OCI-LY1 (cell line): ENCODE measurements at regions not wholly inside any gene's neighbourhood (a gene's known extent, or its start where the extent isn't known, plus 50 kb on each side); places are given as distances from the start of the nearest gene placed in this dataset.

Experiments
- H2AFZ ChIP-seq: fragments of 200-600 bp; sonication (generic), shearing (Covaris generic); 2 replicates; pipeline ENCODE4 v1.6.0; 2014; ENCODE audit warnings: antibody characterized with exemption, mild to moderate bottlenecking, low read length
- H3F3A ChIP-seq: fragments of 200-600 bp; sonication (generic), shearing (Covaris generic); 2 replicates; pipeline ENCODE4 v1.6.0; 2014; ENCODE audit warnings: mild to moderate bottlenecking, antibody characterized with exemption, low read length, moderate library complexity; ENCODE audit not compliant: insufficient read depth
- H3K27ac ChIP-seq: fragments of 200-600 bp; sonication (generic); 2 replicates; pipeline ENCODE4 v1.5.1; 2014; ENCODE audit warnings: low read length, mixed run types, mild to moderate bottlenecking, low read depth; ENCODE audit not compliant: poor library complexity, severe bottlenecking
- H3K27me3 ChIP-seq: fragments of 200-600 bp; sonication (generic); 2 replicates; pipeline ENCODE4 v1.6.0; 2014; ENCODE audit warnings: antibody characterized with exemption, mild to moderate bottlenecking, low read length, moderate library complexity; ENCODE audit not compliant: insufficient read depth
- H3K36me3 ChIP-seq: fragments of 200-600 bp; sonication (generic); 2 replicates; pipeline ENCODE4 v1.6.1; 2014; ENCODE audit warnings: mild to moderate bottlenecking, antibody characterized with exemption, low read length, moderate library complexity, mixed read lengths; ENCODE audit not compliant: insufficient read depth
- H3K4me1 ChIP-seq: fragments of 200-600 bp; sonication (generic); 2 replicates; pipeline ENCODE4 v1.5.1; 2014; ENCODE audit warnings: mild to moderate bottlenecking, low read length, moderate library complexity; ENCODE audit not compliant: insufficient read depth, severe bottlenecking
- H3K4me2 ChIP-seq: fragments of 200-600 bp; sonication (generic), shearing (Covaris generic); 2 replicates; pipeline ENCODE4 v1.6.1; 2014; ENCODE audit warnings: low read length
- H3K4me3 ChIP-seq: fragments of 200-600 bp; sonication (generic); 2 replicates; pipeline ENCODE4 v1.5.1; 2014; ENCODE audit warnings: low read length, low read depth, mild to moderate bottlenecking, mixed read lengths; ENCODE audit not compliant: poor library complexity, severe bottlenecking
- H3K79me2 ChIP-seq: fragments of 200-600 bp; shearing (Covaris generic); 2 replicates; pipeline ENCODE4 v1.6.1; 2016; ENCODE audit warnings: mixed run types, low read length, mixed read lengths; ENCODE audit not compliant: insufficient read depth
- H3K9ac ChIP-seq: fragments of 200-600 bp; sonication (generic), shearing (Covaris generic); 2 replicates; pipeline ENCODE4 v1.6.1; 2014; ENCODE audit warnings: mild to moderate bottlenecking, low read length, mixed read lengths
- H3K9me2 ChIP-seq: fragments of 200-600 bp; sonication (generic), shearing (Covaris generic); 2 replicates; pipeline ENCODE4 v1.6.1; 2014; ENCODE audit warnings: low read depth, mild to moderate bottlenecking, low read length, mixed read lengths
- H3K9me3 ChIP-seq: fragments of 200-600 bp; shearing (Covaris generic); 2 replicates; pipeline ENCODE4 v1.6.1; 2014; ENCODE audit warnings: low read length, mixed read lengths
- H4K20me1 ChIP-seq: fragments of 200-600 bp; sonication (generic), shearing (Covaris generic); 2 replicates; pipeline ENCODE4 v1.6.0; 2016; ENCODE audit warnings: mild to moderate bottlenecking, low read length; ENCODE audit not compliant: insufficient read depth
- CTCF ChIP-seq: fragments of 200-600 bp; sonication (generic), shearing (Covaris generic); IDR thresholded peaks from 2 replicates; pipeline ENCODE4 v1.5.1; 2017; ENCODE audit warnings: mild to moderate bottlenecking, antibody characterized with exemption, low read length, moderate library complexity, mixed read lengths
- EZH2 ChIP-seq: fragments of 200-600 bp; sonication (generic), shearing (Covaris generic); IDR thresholded peaks from 2 replicates; pipeline ENCODE4 v1.8.0; 2017; ENCODE audit warnings: borderline replicate concordance, mixed run types, mild to moderate bottlenecking, antibody characterized with exemption, low read length, moderate library complexity, mixed read lengths

- Histone ChIP-seq H3K27me3 (no peaks in the 10 kb centered on the region), H3K27ac (no peak overlapping the region), H3F3A (no peaks in the 10 kb centered on the region), H3K4me2 (no peak overlapping the region), H3K4me1 (no peaks in the 10 kb centered on the region), H2AFZ (no peak overlapping the region), H3K4me3 (no peak overlapping the region), H4K20me1 (no peaks in the 10 kb centered on the region), H3K36me3 (no peaks in the 10 kb centered on the region), H3K79me2 (no peaks in the 10 kb centered on the region), H3K9me2 (no peaks in the 10 kb centered on the region), H3K9ac (no peak overlapping the region), H3K9me3 (no peaks in the 10 kb centered on the region)
- no peak for TF ChIP-seq EZH2
- TF ChIP-seq CTCF = no peak
Measured at GRCh38 chr10:29849126-29849833, 210.1 kb downstream of the JCAD start.

- no peaks in the 10 kb centered on the region for H3K9me3 ChIP-seq
- H3K79me2 ChIP-seq = no peaks in the 10 kb centered on the region
- H3K4me3 ChIP-seq = no peak overlapping the region
- no peak overlapping the region for H3K9ac ChIP-seq
- H4K20me1 ChIP-seq = no peaks in the 10 kb centered on the region
- H3K36me3 ChIP-seq = no peaks in the 10 kb centered on the region
- H3F3A ChIP-seq = no peaks in the 10 kb centered on the region
- no peak overlapping the region for H3K27ac ChIP-seq
- no peak overlapping the region for H3K4me2 ChIP-seq
- no peak overlapping the region for H2AFZ ChIP-seq
- H3K27me3 ChIP-seq = no peaks in the 10 kb centered on the region
- TF ChIP-seq CTCF (no peak), EZH2 (no peak)
- no peaks in the 10 kb centered on the region for H3K4me1 ChIP-seq
- no peaks in the 10 kb centered on the region for H3K9me2 ChIP-seq
Measured at GRCh38 chr10:29846881-29847280, 212.1 kb upstream of the SVIL start.

- no peaks in the 10 kb centered on the region for H4K20me1 ChIP-seq
- no peaks in the 10 kb centered on the region for H3K36me3 ChIP-seq
- no peak overlapping the region for H2AFZ ChIP-seq
- H3K9ac ChIP-seq = no peak overlapping the region
- no peaks in the 10 kb centered on the region for H3K27me3 ChIP-seq
- no peak overlapping the region for H3K27ac ChIP-seq
- no peak overlapping the region for H3K4me3 ChIP-seq
- no peaks in the 10 kb centered on the region for H3K9me2 ChIP-seq
- no peak overlapping the region for H3K4me2 ChIP-seq
- H3K4me1 ChIP-seq = no peaks in the 10 kb centered on the region
- no peaks in the 10 kb centered on the region for H3K79me2 ChIP-seq
- no peaks in the 10 kb centered on the region for H3K9me3 ChIP-seq
- TF ChIP-seq EZH2 = no peak
- no peak for TF ChIP-seq CTCF
- no peaks in the 10 kb centered on the region for H3F3A ChIP-seq
Measured at GRCh38 chr10:29845166-29845565, 210.4 kb upstream of the SVIL start.
